ENCODE measurements at regions not wholly inside any gene's neighbourhood (a gene's known extent, or its start where the extent isn't known, plus 50 kb on each side); places are given as distances from the start of the nearest gene placed in this dataset.
"Not testable (repeated sequence)": the region's sequence is repeated elsewhere in the genome, so short reads cannot be mapped to it uniquely, and the experiment has no call there.

DNA sequence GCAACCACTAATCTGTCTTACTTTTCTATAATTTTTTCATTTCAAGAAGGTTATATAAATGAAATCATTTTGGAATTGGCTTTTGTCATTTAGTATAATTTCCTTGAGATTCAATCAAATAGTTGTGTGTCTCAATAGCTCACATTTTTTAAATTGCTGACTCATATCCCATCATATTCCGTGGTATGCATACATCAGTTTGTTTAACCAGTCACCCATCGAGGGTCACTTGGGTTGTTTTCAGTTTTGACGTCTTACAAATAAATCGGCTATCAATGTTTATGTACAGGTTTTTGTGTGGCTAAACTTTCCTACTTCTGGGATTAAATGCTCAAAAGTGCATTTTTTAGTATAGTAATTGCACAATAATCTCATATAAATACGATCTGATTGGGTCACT is 185.5 kb downstream of the TAF11L14 start:
- DNase-seq (ENCODE audit: low read depth in 2 of 2), result no peak

DNA sequence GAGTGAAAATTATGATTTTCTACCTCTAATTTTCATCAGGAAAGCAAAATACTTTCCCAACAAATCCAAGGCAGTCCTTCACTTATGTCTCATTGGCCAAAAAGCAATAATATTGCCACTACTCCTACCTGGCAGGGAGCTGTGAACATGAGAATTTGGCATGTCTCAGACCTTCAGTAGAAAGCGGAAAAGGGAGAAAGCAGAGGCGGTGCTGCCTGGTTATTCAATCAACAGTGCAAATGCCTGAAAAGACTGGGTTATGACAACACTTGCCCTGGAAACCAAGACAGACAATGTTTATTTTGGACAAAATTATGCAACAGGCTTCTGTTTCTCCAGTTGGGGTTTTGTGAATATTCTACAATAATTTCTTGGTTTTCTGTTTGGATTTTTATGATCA is 194.4 kb downstream of the TAF11L14 start:
- DNase-seq (ENCODE audit: low read depth in 2 of 2), result no peak

DNA sequence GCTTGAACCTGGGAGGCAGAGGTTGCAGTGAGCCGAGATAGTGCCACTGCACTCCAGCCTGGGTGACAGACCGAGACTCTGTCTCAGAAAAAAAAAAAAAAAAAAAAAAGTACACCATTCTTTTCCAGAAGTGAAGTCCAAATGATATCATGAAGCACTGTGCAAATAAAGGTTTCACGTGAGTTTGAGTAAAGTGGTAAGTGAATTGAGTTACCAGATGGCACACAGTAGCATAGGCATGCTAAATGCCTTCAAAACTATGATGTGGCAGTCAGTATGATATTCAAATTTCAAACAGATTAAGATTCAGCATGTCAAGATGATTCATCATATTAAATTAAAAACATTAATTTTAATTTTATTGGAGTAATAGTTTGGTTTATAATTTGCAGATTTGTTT is 195.2 kb downstream of the TAF11L14 start:
- no peak for DNase-seq (ENCODE audit: low read depth in 2 of 2)

DNA sequence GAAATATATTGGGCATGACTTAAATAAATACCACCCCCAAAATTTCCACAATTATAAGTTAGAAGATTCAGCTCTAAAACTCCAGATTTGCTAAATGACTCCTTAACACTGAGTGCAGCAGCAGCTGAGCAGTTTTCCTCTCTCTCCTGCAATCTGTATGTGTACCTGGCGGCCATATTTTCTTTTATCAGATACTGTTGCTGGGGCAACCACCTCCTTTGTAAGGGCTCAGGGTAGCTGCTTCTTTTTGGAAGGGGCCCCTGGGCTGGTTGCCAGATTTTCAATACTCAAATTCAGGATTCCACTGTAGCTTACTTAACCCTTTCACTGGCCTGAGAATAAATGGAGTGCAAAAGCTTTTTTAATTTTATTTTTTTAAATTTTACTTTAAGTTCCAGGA is 197.0 kb downstream of the TAF11L14 start:
- DNase-seq (ENCODE audit: low read depth in 2 of 2), result no peak

DNA sequence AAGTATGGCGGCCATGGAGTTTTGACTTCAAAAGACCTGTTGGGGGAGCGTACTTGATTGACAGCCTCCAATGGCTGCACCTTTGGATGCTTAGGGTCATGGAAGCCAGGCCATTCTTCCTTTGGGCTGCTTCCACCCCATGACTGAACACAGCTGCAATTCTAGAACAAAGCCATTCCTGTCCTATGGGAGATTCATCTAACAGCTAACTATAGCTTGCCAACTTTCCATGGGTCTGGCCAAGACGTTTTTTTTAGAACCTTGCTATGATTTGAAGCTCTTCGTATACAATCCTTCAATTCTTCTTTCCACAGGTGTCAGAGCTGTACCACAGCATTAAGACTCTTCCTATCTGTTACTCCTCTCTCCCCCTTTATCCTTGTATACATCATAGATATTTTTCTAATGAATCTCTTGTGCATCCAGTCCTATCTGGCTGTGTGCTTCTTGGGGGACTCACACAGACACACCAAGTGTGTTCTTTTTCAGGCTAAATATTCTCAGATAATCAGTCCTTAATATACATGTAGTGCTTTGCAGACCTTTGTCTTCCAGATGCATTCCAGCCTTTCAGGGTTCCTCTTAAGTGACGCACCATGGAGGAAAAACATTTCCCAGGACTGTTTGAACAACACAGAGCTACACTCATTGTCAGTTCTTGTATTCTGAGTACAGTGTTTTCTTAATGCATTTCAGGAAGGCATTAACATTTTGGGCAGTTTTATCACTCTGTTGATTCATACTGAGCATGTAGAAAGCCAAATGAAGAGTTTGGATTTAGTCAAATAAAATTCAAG is 198.9 kb downstream of the TAF11L14 start:
- no peak for DNase-seq (ENCODE audit: low read depth in 2 of 2)

DNA sequence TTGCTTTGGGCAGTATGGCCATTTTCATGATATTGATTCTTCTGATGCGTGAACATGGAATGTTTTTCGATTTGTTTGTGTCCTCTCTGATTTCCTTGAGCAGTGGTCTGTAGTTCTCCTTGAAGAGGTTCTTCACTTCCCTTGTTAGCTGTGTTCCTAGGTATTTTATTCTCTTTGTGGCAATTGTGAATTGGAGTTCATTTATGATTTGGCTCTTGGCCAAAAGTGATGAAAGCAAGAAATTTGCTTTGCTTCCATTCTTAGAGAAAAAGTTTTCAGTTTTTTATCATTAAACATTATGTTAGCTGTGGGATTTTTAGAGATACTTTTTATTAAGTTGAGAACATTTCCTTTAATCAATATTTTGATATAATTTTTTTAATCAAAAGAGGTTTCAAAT is 203.5 kb downstream of the TAF11L14 start:
- DNase-seq (ENCODE audit: low read depth in 2 of 2), result no peak

DNA sequence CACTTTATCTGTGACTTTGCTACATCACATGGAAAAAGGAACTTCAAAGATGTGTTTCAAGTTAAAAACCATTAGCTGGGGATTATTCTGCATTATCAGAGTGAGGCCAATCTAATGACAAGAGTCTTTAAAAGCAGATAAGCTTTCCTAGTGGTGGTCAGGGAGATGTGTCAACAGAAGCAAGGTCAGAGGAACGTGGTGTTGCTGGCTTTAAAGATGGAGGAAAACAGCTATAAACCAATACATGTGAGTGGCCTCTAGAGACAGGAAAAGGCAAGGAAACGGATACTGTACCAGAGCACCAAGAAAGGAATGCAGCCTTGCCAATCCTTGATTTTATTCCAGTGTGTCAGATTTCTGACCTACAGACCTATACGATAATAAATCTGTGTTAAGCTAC is 204.2 kb downstream of the TAF11L14 start:
- no peak for DNase-seq (ENCODE audit: low read depth in 2 of 2)

DNA sequence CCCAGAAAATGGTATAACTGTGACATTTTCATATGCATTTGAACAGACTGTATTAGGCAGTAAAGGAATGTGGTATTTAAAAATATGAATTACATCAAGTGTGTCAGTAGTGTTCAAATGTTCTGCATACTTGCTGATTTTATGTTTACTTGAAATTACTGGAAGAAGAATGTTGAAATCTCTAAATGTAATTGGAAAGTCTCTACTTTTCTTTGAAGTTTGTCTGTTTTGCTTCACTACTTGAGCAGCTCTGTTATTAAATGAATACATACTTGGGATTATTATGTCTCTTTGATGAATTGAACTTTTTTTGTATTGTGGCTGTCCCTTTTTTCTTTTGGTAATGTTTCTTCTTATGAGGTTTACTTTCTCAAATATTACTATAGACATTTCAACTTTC is 205.6 kb downstream of the TAF11L14 start:
- DNase-seq (ENCODE audit: low read depth in 2 of 2), result no peak

DNA sequence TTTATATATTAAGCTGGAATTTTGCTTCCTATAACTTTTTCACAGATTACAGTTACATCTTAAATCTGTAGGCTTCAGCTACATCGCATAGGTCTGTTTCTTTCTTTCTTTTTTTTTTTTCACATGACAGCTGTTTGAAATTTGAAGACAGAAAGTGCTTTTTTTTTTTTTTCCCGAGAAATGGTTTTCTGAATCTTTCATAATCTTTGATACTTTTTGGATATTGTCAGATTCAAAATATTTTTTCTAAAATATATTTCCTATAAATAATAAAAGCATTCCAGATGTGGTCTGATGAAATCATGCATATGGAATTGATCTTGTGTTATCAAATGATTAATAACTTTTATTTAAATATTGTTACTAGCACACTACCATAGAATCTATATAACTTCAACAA is 212.2 kb downstream of the TAF11L14 start:
- DNase-seq (ENCODE audit: low read depth in 2 of 2), result no peak

DNA sequence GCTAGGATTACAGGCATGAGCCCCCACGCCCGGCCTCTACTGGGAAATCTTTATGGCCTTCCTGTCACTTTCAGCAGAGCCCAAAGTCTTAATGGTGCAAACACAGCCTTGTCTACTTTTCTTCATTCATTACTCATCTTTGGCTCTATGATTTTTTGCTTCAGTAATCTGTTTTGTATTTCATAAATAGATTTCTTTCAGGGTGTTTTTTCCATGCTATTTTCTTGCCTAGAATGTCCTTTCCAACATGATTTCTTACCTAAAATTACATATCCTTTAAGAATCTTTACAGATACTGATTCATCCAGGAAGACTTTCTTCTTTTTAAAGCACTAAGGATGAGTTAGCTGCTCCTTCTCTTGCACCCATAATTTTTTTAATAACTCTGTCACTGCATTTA is 213.0 kb downstream of the TAF11L14 start:
- no peak for DNase-seq (ENCODE audit: low read depth in 2 of 2)

DNA sequence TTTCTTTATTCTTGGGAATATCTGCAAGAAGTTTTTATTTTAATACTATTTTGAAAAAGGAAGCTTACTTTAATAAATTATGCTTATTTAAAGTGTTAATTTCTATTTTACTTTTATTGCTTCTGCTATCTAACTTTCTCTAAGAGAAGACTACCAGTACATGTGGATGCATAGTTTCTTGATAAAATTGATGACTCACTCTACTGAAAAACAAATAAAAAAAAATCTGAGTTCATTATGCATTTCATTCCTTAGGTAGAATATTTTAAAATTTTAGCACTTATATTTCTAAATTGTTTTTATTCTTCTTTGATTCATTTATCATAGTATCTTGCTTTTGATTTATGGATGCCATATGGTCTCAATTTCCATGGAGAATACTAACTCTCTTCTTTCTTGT is 217.9 kb downstream of the TAF11L14 start:
- no peak for DNase-seq (ENCODE audit: low read depth in 2 of 2)

DNA sequence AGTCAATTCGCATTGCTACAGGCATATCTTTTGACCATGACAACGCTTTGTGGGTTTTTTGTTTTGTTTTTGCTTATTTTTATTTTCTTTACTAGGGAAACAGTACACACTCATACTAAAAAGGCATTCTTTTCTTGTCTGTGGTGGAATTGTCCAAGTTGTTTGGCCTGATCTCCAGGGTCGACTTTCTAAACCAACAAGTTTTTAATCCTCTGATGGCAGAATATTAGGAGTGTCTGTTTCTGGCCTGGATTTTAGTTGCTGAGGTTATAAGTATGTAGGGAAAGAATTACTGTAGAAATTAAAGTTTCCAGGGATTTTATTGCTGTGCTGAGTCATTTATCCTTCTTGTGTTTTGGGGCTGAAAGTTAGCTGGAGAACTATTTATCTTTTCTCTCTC is 218.5 kb downstream of the TAF11L14 start:
- no peak for DNase-seq (ENCODE audit: low read depth in 2 of 2)

DNA sequence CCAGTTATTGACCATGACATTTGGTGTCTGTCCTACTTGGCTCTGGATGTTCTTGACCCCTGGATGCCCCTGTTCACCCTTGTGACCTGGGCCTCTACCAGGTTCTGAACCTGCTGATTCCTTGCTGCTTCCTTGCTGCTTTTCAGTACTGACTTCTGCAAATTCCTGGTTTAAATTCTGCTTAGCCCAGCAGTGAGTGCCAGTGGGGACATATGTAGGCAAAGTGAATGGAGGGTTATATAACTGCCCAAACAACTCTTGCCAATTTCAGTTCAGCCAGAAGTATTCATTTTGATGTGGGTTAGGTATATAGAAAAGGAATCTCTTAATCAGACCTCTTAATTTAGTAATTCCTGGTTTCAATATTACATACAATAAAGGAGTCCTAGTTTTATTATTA is 220.6 kb downstream of the TAF11L14 start:
- no peak for DNase-seq (ENCODE audit: low read depth in 2 of 2)

DNA sequence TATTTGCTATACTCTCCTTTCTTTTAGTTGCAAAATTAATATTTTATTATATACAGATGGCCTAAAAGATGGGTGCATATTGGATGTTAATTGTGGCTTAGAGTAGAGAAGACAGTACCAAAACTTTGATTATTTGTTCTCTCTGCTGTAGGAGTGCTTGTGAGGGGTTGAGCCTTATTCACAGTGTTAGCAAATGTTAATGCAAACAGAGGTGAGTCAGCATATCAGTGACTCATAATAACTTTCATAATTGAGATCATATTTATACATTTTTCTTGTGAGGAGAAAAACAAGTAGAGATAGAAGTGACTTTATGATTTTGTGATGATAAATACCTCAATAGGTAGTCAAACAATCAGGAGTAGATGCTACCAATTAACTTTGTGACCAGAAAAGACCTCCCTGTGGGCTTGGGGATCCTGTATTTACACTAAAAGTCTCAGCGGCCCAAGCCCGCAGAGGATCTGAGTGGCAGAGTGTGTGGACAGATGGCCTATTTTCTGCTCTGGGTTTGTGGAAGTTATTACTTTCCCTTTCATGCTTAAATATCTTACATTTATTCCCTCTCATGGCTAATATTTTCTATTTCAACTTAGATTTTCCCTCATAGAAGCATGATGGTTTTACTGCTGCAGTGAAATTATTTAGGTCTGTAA is 226.5 kb downstream of the TAF11L14 start:
- no peak for DNase-seq (ENCODE audit: low read depth in 2 of 2)

DNA sequence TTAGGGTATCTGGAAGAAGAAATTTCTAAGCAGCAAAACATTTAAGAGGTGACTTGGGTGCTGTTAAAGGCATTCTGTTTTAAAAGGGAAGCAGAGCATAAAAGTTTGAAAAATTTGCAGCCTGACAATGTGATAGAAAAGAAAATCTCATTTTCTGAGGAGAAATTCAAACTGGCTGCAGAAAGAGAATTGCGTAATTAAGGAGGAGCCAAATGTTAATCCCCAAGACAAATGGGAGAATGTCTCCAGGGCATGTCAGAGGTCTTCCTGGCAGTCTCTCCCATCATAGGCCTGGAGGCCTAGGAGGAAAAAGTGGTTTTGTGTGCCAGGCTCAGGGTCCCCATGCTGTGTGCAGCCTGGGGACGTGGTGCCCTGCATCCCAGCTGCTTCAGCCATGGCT is 230.6 kb downstream of the TAF11L14 start:
- not testable (repeated sequence) for DNase-seq (ENCODE audit: low read depth in 2 of 2)

DNA sequence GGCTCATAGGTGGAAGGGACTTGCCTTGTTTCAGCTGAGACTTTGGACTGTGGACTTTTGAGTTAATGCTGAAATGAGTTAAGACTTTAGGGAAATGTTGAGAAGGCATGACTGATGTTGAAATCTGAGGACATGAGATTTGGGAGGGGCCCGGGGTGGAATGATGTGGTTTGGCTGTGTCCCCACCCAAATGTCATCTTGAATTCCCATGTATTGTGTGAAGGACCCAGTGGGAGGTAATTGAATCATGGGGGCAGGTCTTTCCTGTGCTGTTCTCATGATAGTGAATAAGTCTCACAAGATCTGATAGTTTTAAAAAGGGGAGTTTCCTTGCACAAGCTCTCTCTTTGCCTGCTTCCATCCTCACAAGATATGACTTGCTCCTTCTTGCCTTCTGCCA is 231.7 kb downstream of the TAF11L14 start:
- not testable (repeated sequence) for DNase-seq (ENCODE audit: low read depth in 2 of 2)

DNA sequence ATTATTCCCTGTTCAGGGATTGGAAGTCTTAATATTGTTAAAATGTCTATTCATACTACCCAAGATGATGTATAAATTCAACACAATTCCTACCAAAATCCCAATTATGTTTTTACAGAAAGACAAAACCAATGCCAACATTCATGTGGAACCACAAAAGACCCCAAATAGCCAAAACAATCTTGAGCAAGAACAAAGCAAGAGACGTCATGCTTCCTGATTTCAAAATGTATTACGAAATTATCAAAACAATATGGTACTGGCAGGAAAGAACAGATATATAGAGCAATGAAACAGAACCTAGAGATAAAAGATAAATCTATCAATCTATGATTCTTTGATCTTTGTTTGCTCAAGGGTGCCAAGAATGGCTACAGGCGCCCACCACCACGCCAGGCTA is 237.9 kb downstream of the TAF11L14 start:
- DNase-seq (ENCODE audit: low read depth in 2 of 2), result no peak

DNA sequence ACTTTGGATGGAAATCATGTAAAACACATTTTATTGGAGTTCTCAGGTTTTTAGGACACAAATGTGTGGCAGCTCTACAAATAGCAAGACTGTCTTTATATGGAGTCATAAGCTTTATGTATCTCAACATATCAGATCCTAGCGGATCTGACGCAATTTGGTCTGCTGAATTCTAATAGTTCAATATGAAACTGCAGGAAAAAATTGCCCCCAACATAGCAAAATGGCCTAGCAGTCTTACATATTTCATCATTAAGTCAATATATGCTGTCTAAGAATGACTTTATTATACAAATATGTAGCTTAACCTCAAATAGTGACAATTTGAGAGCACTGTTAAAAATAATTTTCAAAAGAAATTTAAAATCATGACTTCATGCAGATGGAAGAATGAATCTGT is 244.3 kb downstream of the TAF11L14 start:
- DNase-seq (ENCODE audit: low read depth in 2 of 2), result no peak

DNA sequence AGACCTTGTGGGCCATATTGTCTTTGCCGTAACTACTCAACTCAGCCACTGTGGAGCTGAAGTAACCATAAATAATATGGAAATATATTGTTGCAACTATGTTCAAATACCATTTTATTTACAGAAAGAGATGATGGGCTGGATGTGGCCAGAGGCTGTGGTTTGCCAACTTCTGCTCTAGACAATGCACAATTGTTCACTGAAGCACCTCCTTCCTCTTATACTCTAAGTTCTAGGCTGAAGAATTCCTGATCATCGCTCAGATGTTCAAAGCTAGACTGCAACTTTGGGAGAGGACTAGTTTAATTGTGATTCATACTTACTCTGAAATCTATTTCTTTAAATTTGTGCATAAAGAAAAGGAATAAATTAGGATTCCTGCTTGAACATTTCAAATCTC is 245.0 kb downstream of the TAF11L14 start:
- DNase-seq (ENCODE audit: low read depth in 2 of 2), result no peak

DNA sequence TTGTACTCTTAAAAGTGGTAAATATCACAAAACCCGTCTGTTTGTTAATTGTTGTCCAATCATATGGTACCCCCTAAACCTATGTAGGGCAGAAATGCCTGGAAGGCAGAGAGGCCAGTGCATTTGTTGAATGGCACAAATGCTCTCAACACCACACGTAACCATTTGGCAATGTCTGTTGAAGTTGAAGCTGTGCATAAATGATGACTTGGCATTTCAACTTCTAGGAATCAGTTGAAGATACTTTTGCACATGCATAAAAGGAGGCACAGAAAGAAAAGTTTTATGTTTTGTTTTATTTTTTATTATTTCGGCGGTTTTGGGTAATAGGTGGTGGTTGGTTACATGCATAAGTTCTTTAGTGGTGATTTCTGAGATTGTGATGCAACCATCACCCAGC is 246.6 kb downstream of the TAF11L14 start:
- DNase-seq (ENCODE audit: low read depth in 2 of 2), result no peak

DNA sequence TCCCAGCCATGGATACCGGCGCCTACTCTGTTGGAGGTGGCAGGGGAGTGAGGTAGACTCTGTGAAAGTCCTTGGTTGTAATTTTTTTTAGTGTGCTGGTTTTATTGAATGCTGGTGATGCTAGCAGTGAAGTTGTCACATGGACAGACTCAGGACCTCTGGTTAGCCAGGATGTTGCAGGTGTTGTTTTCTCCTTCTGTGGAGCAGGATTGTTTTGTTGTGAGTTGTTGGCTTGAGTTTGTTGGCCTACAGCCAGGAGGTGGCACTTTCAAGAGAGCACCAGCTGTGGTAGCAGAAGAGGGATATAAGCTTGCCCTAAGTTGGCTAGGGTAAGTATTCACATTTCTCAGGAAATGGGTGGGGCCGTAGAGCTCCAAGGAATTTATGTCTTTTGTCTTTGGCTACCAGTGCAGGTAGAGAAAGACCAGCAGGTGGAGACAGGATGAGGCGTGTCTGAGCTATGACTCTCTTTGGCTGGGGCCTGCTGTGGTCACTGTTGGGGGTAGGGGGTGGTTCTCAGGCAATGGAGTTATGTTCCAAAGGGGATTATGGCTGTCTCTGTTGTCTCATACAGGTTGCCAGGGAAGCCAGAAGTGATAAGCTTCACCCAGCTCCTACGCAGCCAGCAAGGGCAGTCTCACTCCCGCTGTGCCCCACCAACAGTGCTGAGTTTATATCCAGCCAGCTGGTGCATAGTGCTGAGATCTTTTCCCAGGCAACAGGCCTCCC is 248.7 kb downstream of the TAF11L14 start:
- no peak for DNase-seq (ENCODE audit: low read depth in 2 of 2)

DNA sequence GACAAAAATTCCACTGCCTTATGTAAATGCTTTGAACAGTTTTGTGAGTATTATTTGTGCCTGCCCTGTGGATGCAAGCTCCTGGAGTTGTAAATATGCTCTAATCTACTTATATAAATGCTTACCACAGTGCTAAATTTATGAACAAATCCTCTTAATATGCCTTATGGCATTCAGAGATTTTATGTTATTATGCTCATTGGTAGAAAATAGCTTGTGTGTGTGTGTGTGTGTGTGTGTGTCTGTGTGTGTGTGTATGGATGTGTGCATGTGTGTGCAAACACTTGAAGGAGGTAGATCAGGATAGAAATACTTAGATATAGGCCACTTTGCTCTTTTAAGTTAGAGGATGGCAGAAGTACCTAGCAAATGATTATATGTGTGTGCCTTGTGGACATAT is 253.9 kb downstream of the TAF11L14 start:
- no peak for DNase-seq (ENCODE audit: low read depth in 2 of 2)

DNA sequence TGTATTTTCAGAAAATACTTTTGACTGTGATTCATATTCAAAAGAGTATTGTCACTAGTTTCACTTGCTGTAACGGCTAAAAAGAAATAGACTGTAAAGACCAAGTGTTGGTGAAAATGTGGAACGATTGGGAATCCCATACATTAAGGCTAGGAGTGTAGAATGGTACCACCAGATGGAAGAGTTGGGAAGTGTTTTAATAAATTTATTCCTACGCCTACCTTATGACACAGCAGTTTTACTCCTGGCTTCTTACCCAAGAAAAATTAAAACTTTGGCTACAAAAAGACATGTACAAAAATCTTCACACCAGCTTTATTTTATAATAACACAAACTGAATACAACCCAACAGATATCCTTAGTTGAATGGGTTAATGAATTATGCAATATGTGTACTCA is 256.2 kb downstream of the TAF11L14 start:
- no peak for DNase-seq (ENCODE audit: low read depth in 2 of 2)
